ENCODE measurements at regions not wholly inside any gene's neighbourhood (a gene's known extent, or its start where the extent isn't known, plus 50 kb on each side); places are given as distances from the start of the nearest gene placed in this dataset.

- Histone ChIP-seq H2AK5ac (ENCODE audit: low read length) (no peak overlapping the region), H3K4me2 (ENCODE audit: low read length) (no peak overlapping the region), H3K4me3 (ENCODE audit: low read length) (no peak overlapping the region), H3K56ac (ENCODE audit: low read length) (no peak overlapping the region), H3K9ac (ENCODE audit: low read length) (no peak overlapping the region), H2BK5ac (ENCODE audit: low read length) (no peak overlapping the region), H3K27ac (ENCODE audit: low read depth, low read length) (no peak overlapping the region), H3K18ac (ENCODE audit: low read length) (no peak overlapping the region), H3K36me3 (ENCODE audit: control insufficient read depth, insufficient read depth, low read length) (no peaks in the 10 kb centered on the region), H3K4ac (ENCODE audit: low read depth, low read length) (no peak overlapping the region), H3K27me3 (ENCODE audit: insufficient read depth, low read length, poor library complexity) (no peaks in the 10 kb centered on the region), H2BK15ac (replicated peaks; ENCODE audit: low read depth) (no peak overlapping the region), H3K4me1 (ENCODE audit: control insufficient read depth, low read depth, low read length) (peaks cover 3% of the 10 kb centered on the region), H2BK120ac (ENCODE audit: low read depth, low read length) (no peak overlapping the region), H3K79me1 (ENCODE audit: low read length) (peaks cover 12% of the 10 kb centered on the region), H3K79me2 (ENCODE audit: control insufficient read depth, insufficient read depth, low read length) (peaks cover 7% of the 10 kb centered on the region), H4K8ac (ENCODE audit: low read depth, low read length) (no peak overlapping the region), H3K23ac (ENCODE audit: low read length) (no peak overlapping the region), H4K5ac (ENCODE audit: low read length) (no peak overlapping the region)
- no peak for DNase-seq
- WGBS (ENCODE audit: extremely low coverage, insufficient coverage, low lambda C conversion rate) = no CpG with 5 or more reads among the region's 3 CpGs
These were observed 129.9 kb downstream of the UTRN start for GRCh38 chr6:144415014-144415413.

GRCh38 chr6:144415835-144416237 lies 130.7 kb downstream of the UTRN start:
- H3K4me1 ChIP-seq (ENCODE audit: control insufficient read depth, low read depth, low read length) = peaks cover 3% of the 10 kb centered on the region

GRCh38 chr6:144416244-144416643 lies 131.1 kb downstream of the UTRN start:
- H4K5ac ChIP-seq (ENCODE audit: low read length) = no peak overlapping the region
- H2BK15ac ChIP-seq (replicated peaks; ENCODE audit: low read depth) = no peak overlapping the region
- peaks cover 3% of the 10 kb centered on the region for H3K4me1 ChIP-seq (ENCODE audit: control insufficient read depth, low read depth, low read length)
- H3K18ac ChIP-seq (ENCODE audit: low read length) = no peak overlapping the region
- H2BK120ac ChIP-seq (ENCODE audit: low read depth, low read length) = no peak overlapping the region
- DNase-seq = no peak
- peaks cover 13% of the 10 kb centered on the region for H3K79me1 ChIP-seq (ENCODE audit: low read length)
- H3K79me2 ChIP-seq (ENCODE audit: control insufficient read depth, insufficient read depth, low read length) = peaks cover 7% of the 10 kb centered on the region
- no peak overlapping the region for H3K27ac ChIP-seq (ENCODE audit: low read depth, low read length)
- WGBS (ENCODE audit: extremely low coverage, insufficient coverage, low lambda C conversion rate) = no CpG with 5 or more reads among the region's 4 CpGs
- H3K27me3 ChIP-seq (ENCODE audit: insufficient read depth, low read length, poor library complexity) = no peaks in the 10 kb centered on the region
- no peak overlapping the region for H4K8ac ChIP-seq (ENCODE audit: low read depth, low read length)
- no peak overlapping the region for H2AK5ac ChIP-seq (ENCODE audit: low read length)
- no peak overlapping the region for H3K9ac ChIP-seq (ENCODE audit: low read length)
- no peak overlapping the region for H3K4me3 ChIP-seq (ENCODE audit: low read length)
- H3K23ac ChIP-seq (ENCODE audit: low read length) = no peak overlapping the region
- no peak overlapping the region for H3K56ac ChIP-seq (ENCODE audit: low read length)
- no peaks in the 10 kb centered on the region for H3K36me3 ChIP-seq (ENCODE audit: control insufficient read depth, insufficient read depth, low read length)
- no peak overlapping the region for H2BK5ac ChIP-seq (ENCODE audit: low read length)
- H3K4ac ChIP-seq (ENCODE audit: low read depth, low read length) = no peak overlapping the region
- no peak overlapping the region for H3K4me2 ChIP-seq (ENCODE audit: low read length)

More at GRCh38 chr6:144415835-144416237, 130.7 kb downstream of the UTRN start:
- H3K18ac ChIP-seq (ENCODE audit: low read length) = no peak overlapping the region
- no peak overlapping the region for H3K4me2 ChIP-seq (ENCODE audit: low read length)
- no peak overlapping the region for H3K9ac ChIP-seq (ENCODE audit: low read length)
- peaks cover 7% of the 10 kb centered on the region for H3K79me2 ChIP-seq (ENCODE audit: control insufficient read depth, insufficient read depth, low read length)
- no peak overlapping the region for H3K4me3 ChIP-seq (ENCODE audit: low read length)
- no peaks in the 10 kb centered on the region for H3K27me3 ChIP-seq (ENCODE audit: insufficient read depth, low read length, poor library complexity)
- no peak overlapping the region for H2BK15ac ChIP-seq (replicated peaks; ENCODE audit: low read depth)
- H2BK5ac ChIP-seq (ENCODE audit: low read length) = no peak overlapping the region
- H3K36me3 ChIP-seq (ENCODE audit: control insufficient read depth, insufficient read depth, low read length) = no peaks in the 10 kb centered on the region
- DNase-seq = no peak
- no peak overlapping the region for H3K4ac ChIP-seq (ENCODE audit: low read depth, low read length)
- H3K27ac ChIP-seq (ENCODE audit: low read depth, low read length) = no peak overlapping the region
- peaks cover 13% of the 10 kb centered on the region for H3K79me1 ChIP-seq (ENCODE audit: low read length)
- H3K56ac ChIP-seq (ENCODE audit: low read length) = no peak overlapping the region
- no CpG with 5 or more reads among the region's 2 CpGs for WGBS (ENCODE audit: extremely low coverage, insufficient coverage, low lambda C conversion rate)
- H4K5ac ChIP-seq (ENCODE audit: low read length) = no peak overlapping the region
- no peak overlapping the region for H3K23ac ChIP-seq (ENCODE audit: low read length)
- H4K8ac ChIP-seq (ENCODE audit: low read depth, low read length) = no peak overlapping the region
- no peak overlapping the region for H2AK5ac ChIP-seq (ENCODE audit: low read length)
- no peak overlapping the region for H2BK120ac ChIP-seq (ENCODE audit: low read depth, low read length)

- H3K23ac ChIP-seq (ENCODE audit: low read length) = no peak overlapping the region
- peaks cover 5% of the 10 kb centered on the region for H3K79me2 ChIP-seq (ENCODE audit: control insufficient read depth, insufficient read depth, low read length)
- H3K27me3 ChIP-seq (ENCODE audit: insufficient read depth, low read length, poor library complexity) = no peaks in the 10 kb centered on the region
- no peaks in the 10 kb centered on the region for H3K4me1 ChIP-seq (ENCODE audit: control insufficient read depth, low read depth, low read length)
- H3K27ac ChIP-seq (ENCODE audit: low read depth, low read length) = no peak overlapping the region
- no CpG with 5 or more reads among the region's 1 CpG for WGBS (ENCODE audit: extremely low coverage, insufficient coverage, low lambda C conversion rate)
- no peak overlapping the region for H3K4ac ChIP-seq (ENCODE audit: low read depth, low read length)
- H2BK15ac ChIP-seq (replicated peaks; ENCODE audit: low read depth) = no peak overlapping the region
- H4K5ac ChIP-seq (ENCODE audit: low read length) = no peak overlapping the region
- H3K4me3 ChIP-seq (ENCODE audit: low read length) = no peak overlapping the region
- no peak overlapping the region for H3K4me2 ChIP-seq (ENCODE audit: low read length)
- no peak overlapping the region for H2BK120ac ChIP-seq (ENCODE audit: low read depth, low read length)
- H3K36me3 ChIP-seq (ENCODE audit: control insufficient read depth, insufficient read depth, low read length) = no peaks in the 10 kb centered on the region
- H3K18ac ChIP-seq (ENCODE audit: low read length) = no peak overlapping the region
- H2BK5ac ChIP-seq (ENCODE audit: low read length) = no peak overlapping the region
- no peak for DNase-seq
- H3K9ac ChIP-seq (ENCODE audit: low read length) = no peak overlapping the region
- no peak overlapping the region for H4K8ac ChIP-seq (ENCODE audit: low read depth, low read length)
- H2AK5ac ChIP-seq (ENCODE audit: low read length) = no peak overlapping the region
- H3K56ac ChIP-seq (ENCODE audit: low read length) = no peak overlapping the region
- H3K79me1 ChIP-seq (ENCODE audit: low read length) = peaks cover 10% of the 10 kb centered on the region
These were observed 131.6 kb downstream of the UTRN start for GRCh38 chr6:144416773-144417172.

- Histone ChIP-seq H3K18ac (ENCODE audit: low read length) (no peak overlapping the region), H3K4me1 (ENCODE audit: control insufficient read depth, low read depth, low read length) (no peaks in the 10 kb centered on the region), H4K8ac (ENCODE audit: low read depth, low read length) (no peak overlapping the region), H3K27ac (ENCODE audit: low read depth, low read length) (no peak overlapping the region), H3K36me3 (ENCODE audit: control insufficient read depth, insufficient read depth, low read length) (no peaks in the 10 kb centered on the region), H2AK5ac (ENCODE audit: low read length) (no peak overlapping the region), H3K4me3 (ENCODE audit: low read length) (no peak overlapping the region), H3K9ac (ENCODE audit: low read length) (no peak overlapping the region), H3K56ac (ENCODE audit: low read length) (no peak overlapping the region), H3K79me1 (ENCODE audit: low read length) (peaks cover 10% of the 10 kb centered on the region), H3K4me2 (ENCODE audit: low read length) (no peak overlapping the region), H3K4ac (ENCODE audit: low read depth, low read length) (no peak overlapping the region), H2BK5ac (ENCODE audit: low read length) (no peak overlapping the region), H3K23ac (ENCODE audit: low read length) (no peak overlapping the region), H3K27me3 (ENCODE audit: insufficient read depth, low read length, poor library complexity) (no peaks in the 10 kb centered on the region), H4K5ac (ENCODE audit: low read length) (no peak overlapping the region), H2BK120ac (ENCODE audit: low read depth, low read length) (no peak overlapping the region), H3K79me2 (ENCODE audit: control insufficient read depth, insufficient read depth, low read length) (peaks cover 5% of the 10 kb centered on the region), H2BK15ac (replicated peaks; ENCODE audit: low read depth) (no peak overlapping the region)
- DNase-seq = no peak
These were observed 132.5 kb downstream of the UTRN start for GRCh38 chr6:144417681-144418080.

GRCh38 chr6:144418959-144419545 lies 133.9 kb downstream of the UTRN start:
- no CpG with 5 or more reads among the region's 6 CpGs for WGBS (ENCODE audit: extremely low coverage, insufficient coverage, low lambda C conversion rate)
- no peak overlapping the region for H4K5ac ChIP-seq (ENCODE audit: low read length)
- no peak overlapping the region for H3K4me3 ChIP-seq (ENCODE audit: low read length)
- no peak overlapping the region for H3K27ac ChIP-seq (ENCODE audit: low read depth, low read length)
- peaks cover 5% of the 10 kb centered on the region for H3K79me2 ChIP-seq (ENCODE audit: control insufficient read depth, insufficient read depth, low read length)
- H3K79me1 ChIP-seq (ENCODE audit: low read length) = peaks cover 10% of the 10 kb centered on the region
- H4K8ac ChIP-seq (ENCODE audit: low read depth, low read length) = no peak overlapping the region
- no peak overlapping the region for H3K56ac ChIP-seq (ENCODE audit: low read length)
- no peak overlapping the region for H2AK5ac ChIP-seq (ENCODE audit: low read length)
- H2BK15ac ChIP-seq (replicated peaks; ENCODE audit: low read depth) = no peak overlapping the region
- no peak overlapping the region for H2BK120ac ChIP-seq (ENCODE audit: low read depth, low read length)
- no peak overlapping the region for H3K18ac ChIP-seq (ENCODE audit: low read length)
- H3K4me2 ChIP-seq (ENCODE audit: low read length) = no peak overlapping the region
- peaks cover 4% of the 10 kb centered on the region for H3K4me1 ChIP-seq (ENCODE audit: control insufficient read depth, low read depth, low read length)
- H3K23ac ChIP-seq (ENCODE audit: low read length) = no peak overlapping the region
- no peaks in the 10 kb centered on the region for H3K36me3 ChIP-seq (ENCODE audit: control insufficient read depth, insufficient read depth, low read length)
- H3K27me3 ChIP-seq (ENCODE audit: insufficient read depth, low read length, poor library complexity) = no peaks in the 10 kb centered on the region
- no peak overlapping the region for H3K4ac ChIP-seq (ENCODE audit: low read depth, low read length)
- H2BK5ac ChIP-seq (ENCODE audit: low read length) = no peak overlapping the region
- H3K9ac ChIP-seq (ENCODE audit: low read length) = no peak overlapping the region
- no peak for DNase-seq
